PC-3 (cell line): ENCODE measurements at regions not wholly inside any gene's neighbourhood (a gene's known extent, or its start where the extent isn't known, plus 50 kb on each side); places are given as distances from the start of the nearest gene placed in this dataset.

ENCODE experiments used
- EZH2 ChIP-seq: fragments of 300-600 bp; sonication (generic); IDR thresholded peaks from one replicate; pipeline ENCODE4 v1.6.1; 2017; ENCODE audit warnings: antibody characterized with exemption, mild to moderate bottlenecking, low read length; ENCODE audit not compliant: unreplicated experiment
- TF ChIP-seq, protein P1 (sequence below): fragments of 300-600 bp; sonication (generic); conservative IDR thresholded peaks from 2 replicates; pipeline ENCODE4 v1.5.1; 2017; ENCODE audit warnings: antibody characterized with exemption, low read depth, mild to moderate bottlenecking, low read length

DNA sequence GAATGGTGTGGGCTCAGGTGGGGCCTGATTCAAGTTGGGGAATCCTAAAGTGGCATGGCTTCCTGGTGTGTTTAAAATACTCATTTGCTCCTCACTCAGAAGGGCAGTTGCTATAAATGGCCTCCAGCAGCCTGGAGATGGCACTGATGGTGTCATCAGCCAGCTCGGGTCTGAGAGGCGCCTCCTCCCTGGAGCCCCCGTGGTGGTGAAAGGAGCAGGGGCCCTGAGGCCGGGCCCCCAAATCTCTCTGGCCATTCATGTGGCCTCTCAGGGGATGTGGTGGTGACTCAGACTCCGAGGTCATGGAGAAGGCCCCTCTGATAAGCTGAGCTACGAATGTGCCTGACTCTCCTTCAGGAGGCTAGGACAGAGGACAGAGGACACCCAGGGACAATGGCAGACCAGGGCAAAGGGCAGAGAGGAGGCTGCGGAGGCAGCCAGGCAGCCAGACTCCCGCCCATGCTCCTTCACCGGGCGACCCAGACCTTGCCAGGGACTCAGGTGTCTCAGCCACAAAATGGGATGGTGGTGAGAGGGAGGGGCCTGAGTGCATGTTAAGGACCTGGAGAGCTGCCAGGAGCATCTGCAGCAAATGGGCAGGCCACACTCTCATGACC, 129.2 kb downstream of the CTTN start:
- TF ChIP-seq, protein P1, sequence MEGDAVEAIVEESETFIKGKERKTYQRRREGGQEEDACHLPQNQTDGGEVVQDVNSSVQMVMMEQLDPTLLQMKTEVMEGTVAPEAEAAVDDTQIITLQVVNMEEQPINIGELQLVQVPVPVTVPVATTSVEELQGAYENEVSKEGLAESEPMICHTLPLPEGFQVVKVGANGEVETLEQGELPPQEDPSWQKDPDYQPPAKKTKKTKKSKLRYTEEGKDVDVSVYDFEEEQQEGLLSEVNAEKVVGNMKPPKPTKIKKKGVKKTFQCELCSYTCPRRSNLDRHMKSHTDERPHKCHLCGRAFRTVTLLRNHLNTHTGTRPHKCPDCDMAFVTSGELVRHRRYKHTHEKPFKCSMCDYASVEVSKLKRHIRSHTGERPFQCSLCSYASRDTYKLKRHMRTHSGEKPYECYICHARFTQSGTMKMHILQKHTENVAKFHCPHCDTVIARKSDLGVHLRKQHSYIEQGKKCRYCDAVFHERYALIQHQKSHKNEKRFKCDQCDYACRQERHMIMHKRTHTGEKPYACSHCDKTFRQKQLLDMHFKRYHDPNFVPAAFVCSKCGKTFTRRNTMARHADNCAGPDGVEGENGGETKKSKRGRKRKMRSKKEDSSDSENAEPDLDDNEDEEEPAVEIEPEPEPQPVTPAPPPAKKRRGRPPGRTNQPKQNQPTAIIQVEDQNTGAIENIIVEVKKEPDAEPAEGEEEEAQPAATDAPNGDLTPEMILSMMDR = no peak
- TF ChIP-seq EZH2 = no peak
